SU-DHL-6 (cell line): ENCODE measurements at regions not wholly inside any gene's neighbourhood (a gene's known extent, or its start where the extent isn't known, plus 50 kb on each side); places are given as distances from the start of the nearest gene placed in this dataset.
"Not testable (repeated sequence)": the region's sequence is repeated elsewhere in the genome, so short reads cannot be mapped to it uniquely, and the experiment has no call there.

Experiments
- H2AFZ ChIP-seq: fragments of 200-600 bp; sonication (generic); 2 replicates; pipeline ENCODE4 v1.6.1; 2014; ENCODE audit warnings: low read depth, mild to moderate bottlenecking, moderate library complexity, mixed read lengths, antibody characterized with exemption, low read length; ENCODE audit not compliant: severe bottlenecking
- H3F3A ChIP-seq: fragments of 200-600 bp; shearing (Covaris generic); 2 replicates; pipeline ENCODE4 v1.6.0; 2016; ENCODE audit warnings: antibody characterized with exemption, mild to moderate bottlenecking; ENCODE audit not compliant: insufficient read depth
- H3K27ac ChIP-seq: fragments of 200-600 bp; sonication (generic); 2 replicates; pipeline ENCODE4 v1.5.1; 2016; ENCODE audit warnings: low read depth, mild to moderate bottlenecking, low read length, moderate library complexity, mixed read lengths
- H3K27me3 ChIP-seq: fragments of 200-600 bp; sonication (generic), shearing (Covaris generic); 2 replicates; pipeline ENCODE4 v1.6.0; 2014; ENCODE audit warnings: mild to moderate bottlenecking, low read length
- H3K36me3 ChIP-seq: fragments of 200-600 bp; sonication (generic); 2 replicates; pipeline ENCODE4 v1.6.1; 2014; ENCODE audit warnings: mild to moderate bottlenecking, low read length, mixed read lengths
- H3K4me2 ChIP-seq: fragments of 300-600, 200-600 bp; shearing (Covaris generic), sonication (generic); 2 replicates; pipeline ENCODE4 v1.6.0; 2014; ENCODE audit warnings: low read length, low read depth, mild to moderate bottlenecking; ENCODE audit not compliant: poor library complexity, severe bottlenecking
- H3K4me3 ChIP-seq: fragments of 200-600 bp; sonication (generic); 2 replicates; pipeline ENCODE4 v1.5.1; 2014; ENCODE audit warnings: antibody characterized with exemption, low read length, mild to moderate bottlenecking, mixed read lengths; ENCODE audit not compliant: insufficient read depth, poor library complexity, severe bottlenecking
- H3K79me2 ChIP-seq: fragments of 200-600 bp; sonication (generic); 2 replicates; pipeline ENCODE4 v1.6.1; 2014; ENCODE audit warnings: mild to moderate bottlenecking, low read length, moderate library complexity; ENCODE audit not compliant: insufficient read depth
- H3K9ac ChIP-seq: fragments of 200-600 bp; sonication (generic); 2 replicates; pipeline ENCODE4 v1.7.0; 2014; ENCODE audit warnings: mild to moderate bottlenecking, low read length
- H3K9me2 ChIP-seq: fragments of 200-600 bp; sonication (generic); replicated peaks from 2 replicates; pipeline ENCODE4 v1.6.1; 2014; ENCODE audit warnings: low read length; ENCODE audit not compliant: insufficient read depth
- H3K9me3 ChIP-seq: fragments of 200-600 bp; sonication (generic); 2 replicates; pipeline ENCODE4 v1.6.1; 2014; ENCODE audit warnings: low read length, mixed read lengths; ENCODE audit not compliant: insufficient read depth
- H4K20me1 ChIP-seq: fragments of 200-600 bp; sonication (generic); 2 replicates; pipeline ENCODE4 v1.6.1; 2014; ENCODE audit warnings: low read depth, mild to moderate bottlenecking, antibody characterized with exemption, low read length, moderate library complexity, mixed read lengths
- CTCF ChIP-seq: fragments of 200-600 bp; sonication (generic); IDR thresholded peaks from one replicate; pipeline ENCODE4 v1.5.1; 2017; ENCODE audit warnings: antibody characterized with exemption, mild to moderate bottlenecking, low read length, moderate library complexity; ENCODE audit not compliant: insufficient read depth, poor library complexity, severe bottlenecking
- EZH2phosphoT487 ChIP-seq: fragments of 200-600 bp; sonication (generic), shearing (Covaris generic); conservative IDR thresholded peaks from 2 replicates; pipeline ENCODE4 v1.6.1; 2018; ENCODE audit warnings: mild to moderate bottlenecking, antibody characterized with exemption, low read length, moderate library complexity, mixed read lengths

GRCh38 chr2:37760471-37760870 lies 89.0 kb upstream of the CDC42EP3 start:
- H3K4me3 ChIP-seq = no peak overlapping the region
- no peaks in the 10 kb centered on the region for H3K36me3 ChIP-seq
- H3K27ac ChIP-seq = no peak overlapping the region
- H3K27me3 ChIP-seq = no peaks in the 10 kb centered on the region
- no peaks in the 10 kb centered on the region for H3K79me2 ChIP-seq
- no peaks in the 10 kb centered on the region for H4K20me1 ChIP-seq
- no peaks in the 10 kb centered on the region for H3F3A ChIP-seq
- no peak overlapping the region for H3K4me2 ChIP-seq
- H3K9ac ChIP-seq = no peak overlapping the region
- H3K9me3 ChIP-seq = no peaks in the 10 kb centered on the region
- TF ChIP-seq EZH2phosphoT487 = no peak
- no peak for TF ChIP-seq CTCF
- no peaks in the 10 kb centered on the region for H3K9me2 ChIP-seq
- H2AFZ ChIP-seq = no peak overlapping the region

- H3K4me3 ChIP-seq, H3K4me2 ChIP-seq, H3K36me3 ChIP-seq, H3K27ac ChIP-seq, H3F3A ChIP-seq, H3K9me3 ChIP-seq, H2AFZ ChIP-seq, H3K9ac ChIP-seq, H4K20me1 ChIP-seq, H3K9me2 ChIP-seq, H3K79me2 ChIP-seq, H3K27me3 ChIP-seq: not testable (repeated sequence)
Measured at GRCh38 chr2:37762281-37762680, 90.8 kb upstream of the CDC42EP3 start.

- Histone ChIP-seq H3K36me3 (no peaks in the 10 kb centered on the region), H4K20me1 (no peaks in the 10 kb centered on the region), H3K4me3 (no peak overlapping the region), H3K9me2 (no peaks in the 10 kb centered on the region), H3K9me3 (no peaks in the 10 kb centered on the region), H3K27me3 (no peaks in the 10 kb centered on the region), H3F3A (no peaks in the 10 kb centered on the region), H3K4me2 (no peak overlapping the region), H3K9ac (no peak overlapping the region), H3K27ac (no peak overlapping the region), H3K79me2 (no peaks in the 10 kb centered on the region), H2AFZ (no peak overlapping the region)
- TF ChIP-seq EZH2phosphoT487 (no peak), CTCF (no peak)
Measured at GRCh38 chr2:37764739-37765138, 93.3 kb upstream of the CDC42EP3 start.

- Histone ChIP-seq H3K9me2 (no peaks in the 10 kb centered on the region), H4K20me1 (no peaks in the 10 kb centered on the region), H3K9ac (no peak overlapping the region), H3F3A (no peaks in the 10 kb centered on the region), H3K9me3 (no peaks in the 10 kb centered on the region), H3K27me3 (no peaks in the 10 kb centered on the region), H3K36me3 (no peaks in the 10 kb centered on the region), H3K79me2 (no peaks in the 10 kb centered on the region), H2AFZ (no peak overlapping the region), H3K4me3 (no peak overlapping the region), H3K4me2 (no peak overlapping the region), H3K27ac (no peak overlapping the region)
- TF ChIP-seq CTCF = no peak
- no peak for TF ChIP-seq EZH2phosphoT487
Measured at GRCh38 chr2:37766106-37766505, 94.7 kb upstream of the CDC42EP3 start.
